ENCODE measurements at regions not wholly inside any gene's neighbourhood (a gene's known extent, or its start where the extent isn't known, plus 50 kb on each side); places are given as distances from the start of the nearest gene placed in this dataset.

- H3K9me3 ChIP-seq (ENCODE audit: control extremely low read depth in 1 of 3, control insufficient read depth in 2 of 3, insufficient read depth in 1 of 3, low read length in 2 of 3) = peaks cover 0 to 14% (median 0%) of the 10 kb centered on the region in 3 donors
- DNase-seq = peak; percentile 27
- no peaks in the 10 kb centered on the region for H3K27me3 ChIP-seq (replicated peaks in 1 of 4; ENCODE audit: control extremely low read depth in 1 of 4, control insufficient read depth in 3 of 4, insufficient read depth in 4 of 4, low read length in 3 of 4)
- no peak overlapping the region for H3K4me3 ChIP-seq (ENCODE audit: control extremely low read depth in 1 of 5, extremely low read depth in 1 of 5, insufficient read depth in 1 of 5, low read depth in 2 of 5, low read length in 4 of 5)
- H3K4me1 ChIP-seq (ENCODE audit: control insufficient read depth in 2 of 2, insufficient read depth in 2 of 2, low read length in 2 of 2) = no peaks in the 10 kb centered on the region
- H4K20me1 ChIP-seq (ENCODE audit: control insufficient read depth, insufficient read depth, low read length, poor library complexity, severe bottlenecking) = no peaks in the 10 kb centered on the region
- no peak for ATAC-seq (ENCODE audit: low read depth)
- H3K9ac ChIP-seq (ENCODE audit: low read length) = no peak overlapping the region
- H3K79me2 ChIP-seq (ENCODE audit: control insufficient read depth, insufficient read depth, low read length) = no peaks in the 10 kb centered on the region
- no peaks in the 10 kb centered on the region for H3K36me3 ChIP-seq (replicated peaks in 1 of 2; ENCODE audit: control extremely low read depth in 1 of 2, control insufficient read depth in 1 of 2, extremely low read depth in 1 of 2, insufficient read depth in 2 of 2, low read length in 1 of 2)
- H3K27me3 Mint-ChIP-seq = no peaks in the 10 kb centered on the region
- WGBS (ENCODE audit: insufficient coverage) = no CpG with 5 or more reads among the region's 3 CpGs
- H3K27ac Mint-ChIP-seq = no peak overlapping the region
- TF ChIP-seq CTCF (IDR thresholded peaks at IDR 0.05) = peak; percentile 66
- no peak for TF ChIP-seq EZH2 (IDR thresholded peaks at IDR 0.05; ENCODE audit: borderline replicate concordance, insufficient read depth, low read depth, low read length, poor library complexity, severe bottlenecking)
- CTCF ChIA-PET = interaction anchor here (0.6 to 2.4 kb wide), 18 partner anchors 8 to 188 kb away, joined by 3 to 10 read pairs (median 4); partner anchors contain the start of gene IKZF1
- no peak overlapping the region for H2AFZ ChIP-seq (ENCODE audit: insufficient read depth, low read depth, low read length, poor library complexity, severe bottlenecking)
- H3K4me2 ChIP-seq (replicated peaks; ENCODE audit: low read depth, low read length, poor library complexity, severe bottlenecking) = no peak overlapping the region
- no peaks in the 10 kb centered on the region for H3K9me3 Mint-ChIP-seq (ENCODE audit: insufficient read depth)
- no peak overlapping the region for H3K4me3 Mint-ChIP-seq
- intact Hi-C loops (cut with micrococcal nuclease) = no loop called here
- POLR2A ChIA-PET = no interaction called here
- H3K27ac ChIP-seq (ENCODE audit: low read length in 2 of 2) = no peak overlapping the region
- H3K4me1 Mint-ChIP-seq = peaks cover 8% of the 10 kb centered on the region
Observed at GRCh38 chr7:50229964-50230363, 74.6 kb upstream of the IKZF1 start.

GRCh38 chr7:50228148-50228547 is 76.4 kb upstream of the IKZF1 start:
- Mint-ChIP-seq H3K4me1 (peaks cover 8% of the 10 kb centered on the region), H3K27me3 (no peaks in the 10 kb centered on the region), H3K27ac (no peak overlapping the region), H3K4me3 (no peak overlapping the region), H3K9me3 (ENCODE audit: insufficient read depth) (no peaks in the 10 kb centered on the region)
- ATAC-seq (ENCODE audit: low read depth) (no peak), DNase-seq (no peak)
- POLR2A ChIA-PET = interaction anchor here (0.6 kb wide), 1 partner anchor 43 kb away, joined by 3 read pairs; no protein-coding TSS in a partner anchor
- no peak overlapping the region for H3K4me2 ChIP-seq (replicated peaks; ENCODE audit: low read depth, low read length, poor library complexity, severe bottlenecking)
- CTCF ChIA-PET = interaction anchor here (0.8 to 2.4 kb wide), 6 partner anchors 8 to 190 kb away, joined by 3 to 8 read pairs (median 4); no protein-coding TSS in a partner anchor
- no peak overlapping the region for H3K27ac ChIP-seq (ENCODE audit: low read length in 2 of 2)
- H3K79me2 ChIP-seq (ENCODE audit: control insufficient read depth, insufficient read depth, low read length) = no peaks in the 10 kb centered on the region
- no peaks in the 10 kb centered on the region for H3K4me1 ChIP-seq (ENCODE audit: control insufficient read depth in 2 of 2, insufficient read depth in 2 of 2, low read length in 2 of 2)
- H3K9me3 ChIP-seq (ENCODE audit: control extremely low read depth in 1 of 3, control insufficient read depth in 2 of 3, insufficient read depth in 1 of 3, low read length in 2 of 3) = peaks cover 0 to 14% (median 4%) of the 10 kb centered on the region in 3 donors
- no peaks in the 10 kb centered on the region for H3K36me3 ChIP-seq (replicated peaks in 1 of 2; ENCODE audit: control extremely low read depth in 1 of 2, control insufficient read depth in 1 of 2, extremely low read depth in 1 of 2, insufficient read depth in 2 of 2, low read length in 1 of 2)
- H2AFZ ChIP-seq (ENCODE audit: insufficient read depth, low read depth, low read length, poor library complexity, severe bottlenecking) = peak overlapping the region; percentile 31
- no peak overlapping the region for H3K4me3 ChIP-seq (ENCODE audit: control extremely low read depth in 1 of 5, extremely low read depth in 1 of 5, insufficient read depth in 1 of 5, low read depth in 2 of 5, low read length in 4 of 5)
- H3K27me3 ChIP-seq (replicated peaks in 1 of 4; ENCODE audit: control extremely low read depth in 1 of 4, control insufficient read depth in 3 of 4, insufficient read depth in 4 of 4, low read length in 3 of 4) = no peaks in the 10 kb centered on the region
- H3K9ac ChIP-seq (ENCODE audit: low read length) = no peak overlapping the region
- WGBS (ENCODE audit: insufficient coverage) = 50% methylated on average over 2 of the region's 4 CpGs
- TF ChIP-seq EZH2 (IDR thresholded peaks at IDR 0.05; ENCODE audit: borderline replicate concordance, insufficient read depth, low read depth, low read length, poor library complexity, severe bottlenecking) = no peak
- no peaks in the 10 kb centered on the region for H4K20me1 ChIP-seq (ENCODE audit: control insufficient read depth, insufficient read depth, low read length, poor library complexity, severe bottlenecking)
- intact Hi-C loops (cut with micrococcal nuclease) = no loop called here

All from B cell (primary cell).